Cardiac muscle cell (in vitro differentiated cells and primary cell): ENCODE measurements at regions not wholly inside any gene's neighbourhood (a gene's known extent, or its start where the extent isn't known, plus 50 kb on each side); places are given as distances from the start of the nearest gene placed in this dataset.

Experiments
- DNase-seq, 2 donors: peaks; one replicate each; pipeline versions ENCODE4 v3.0.0 to v3.0.0-alpha.2; 2010 to 2017; ENCODE audit warnings: low read depth in 1 of 2, low spot score in 1 of 2
- H3K27ac ChIP-seq: fragments of 200-600 bp; sonication (generic); 2 replicates; pipeline ENCODE4 v1.5.1; 2016
- H3K27me3 ChIP-seq: fragments of 200-600 bp; sonication (generic); 2 replicates; pipeline ENCODE4 v1.6.0; 2016; ENCODE audit warnings: control low read depth
- H3K36me3 ChIP-seq: fragments of 200-600 bp; sonication (generic); 2 replicates; pipeline ENCODE4 v1.5.1; 2016; ENCODE audit warnings: control low read depth
- H3K4me1 ChIP-seq: fragments of 200-600 bp; sonication (generic); 2 replicates; pipeline ENCODE4 v1.8.1; 2017; ENCODE audit warnings: low read depth, mild to moderate bottlenecking, mixed run types
- H3K4me3 ChIP-seq: fragments of 200-600 bp; sonication (generic); 2 replicates; pipeline ENCODE4 v1.5.1; 2016; ENCODE audit warnings: mild to moderate bottlenecking
- H3K9me3 ChIP-seq: fragments of 200-600 bp; sonication (generic); 2 replicates; pipeline ENCODE4 v1.5.1; 2017; ENCODE audit warnings: low read depth, mild to moderate bottlenecking, control low read depth
- TF ChIP-seq, protein P1 (sequence below): IDR thresholded peaks from 2 replicates; pipeline ENCODE4 v1.5.1; 2012; ENCODE audit warnings: low read depth, mild to moderate bottlenecking, low read length

DNA sequence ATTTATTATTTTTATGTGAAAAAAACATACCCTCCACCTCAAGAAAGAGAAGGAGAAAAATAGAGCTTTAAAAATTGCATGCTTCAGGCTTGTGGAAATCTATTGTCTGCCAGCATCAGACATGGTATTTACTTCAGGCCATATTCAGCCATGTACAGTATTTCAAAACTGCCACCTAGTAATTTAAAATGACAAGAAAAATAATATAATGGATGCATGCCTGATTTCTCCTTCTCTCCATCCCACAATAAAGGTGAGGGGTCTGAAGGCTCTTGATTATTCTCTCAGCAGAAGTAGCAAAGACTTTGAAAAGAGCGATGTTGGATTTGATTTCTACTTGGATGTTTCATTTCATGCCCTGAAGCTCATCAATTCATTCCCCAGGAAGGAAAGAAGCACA lies 250.7 kb downstream of the TBC1D4 start:
- no peaks in the 10 kb centered on the region for H3K4me1 ChIP-seq
- H3K36me3 ChIP-seq = no peaks in the 10 kb centered on the region
- no peak overlapping the region for H3K4me3 ChIP-seq
- no peak for DNase-seq
- no peak overlapping the region for H3K27ac ChIP-seq
- no peaks in the 10 kb centered on the region for H3K9me3 ChIP-seq
- H3K27me3 ChIP-seq = no peaks in the 10 kb centered on the region
- TF ChIP-seq, protein P1, sequence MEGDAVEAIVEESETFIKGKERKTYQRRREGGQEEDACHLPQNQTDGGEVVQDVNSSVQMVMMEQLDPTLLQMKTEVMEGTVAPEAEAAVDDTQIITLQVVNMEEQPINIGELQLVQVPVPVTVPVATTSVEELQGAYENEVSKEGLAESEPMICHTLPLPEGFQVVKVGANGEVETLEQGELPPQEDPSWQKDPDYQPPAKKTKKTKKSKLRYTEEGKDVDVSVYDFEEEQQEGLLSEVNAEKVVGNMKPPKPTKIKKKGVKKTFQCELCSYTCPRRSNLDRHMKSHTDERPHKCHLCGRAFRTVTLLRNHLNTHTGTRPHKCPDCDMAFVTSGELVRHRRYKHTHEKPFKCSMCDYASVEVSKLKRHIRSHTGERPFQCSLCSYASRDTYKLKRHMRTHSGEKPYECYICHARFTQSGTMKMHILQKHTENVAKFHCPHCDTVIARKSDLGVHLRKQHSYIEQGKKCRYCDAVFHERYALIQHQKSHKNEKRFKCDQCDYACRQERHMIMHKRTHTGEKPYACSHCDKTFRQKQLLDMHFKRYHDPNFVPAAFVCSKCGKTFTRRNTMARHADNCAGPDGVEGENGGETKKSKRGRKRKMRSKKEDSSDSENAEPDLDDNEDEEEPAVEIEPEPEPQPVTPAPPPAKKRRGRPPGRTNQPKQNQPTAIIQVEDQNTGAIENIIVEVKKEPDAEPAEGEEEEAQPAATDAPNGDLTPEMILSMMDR = no peak

DNA sequence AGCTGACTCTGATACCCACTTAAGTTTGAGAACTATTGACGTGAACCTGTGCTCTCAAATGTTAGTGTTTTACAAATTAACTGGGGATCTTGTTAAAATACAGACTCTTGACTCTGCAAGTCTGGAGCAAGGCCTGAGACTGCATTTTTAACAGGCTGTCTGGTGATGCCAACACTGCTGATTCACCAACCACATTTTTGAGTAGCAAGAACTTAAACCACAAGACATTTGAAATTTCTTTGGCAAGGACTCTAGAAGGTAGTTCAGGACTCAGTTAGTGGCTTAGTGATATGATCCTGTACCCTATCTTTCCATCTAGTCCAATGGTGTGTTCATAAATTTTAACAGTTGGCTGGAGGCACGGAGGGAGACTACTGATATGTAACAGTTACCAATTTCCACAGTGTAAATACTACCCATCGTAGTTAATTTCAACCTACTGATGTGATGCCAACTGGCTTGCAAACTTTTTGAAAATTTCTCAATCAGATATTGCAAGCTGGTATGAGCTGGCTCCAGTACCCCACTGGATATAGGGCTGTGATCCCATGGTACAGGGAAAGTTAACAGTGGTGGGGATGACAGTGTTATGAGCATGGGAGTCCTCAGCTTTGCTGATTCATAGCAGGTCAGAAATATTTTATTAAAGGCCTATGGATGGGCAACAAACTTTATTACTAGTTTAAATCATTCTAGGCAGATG lies 255.1 kb downstream of the TBC1D4 start:
- Histone ChIP-seq H3K9me3 (no peaks in the 10 kb centered on the region), H3K4me3 (no peak overlapping the region), H3K27ac (no peak overlapping the region), H3K27me3 (no peaks in the 10 kb centered on the region), H3K36me3 (no peaks in the 10 kb centered on the region), H3K4me1 (no peaks in the 10 kb centered on the region)
- TF ChIP-seq, protein P1 = no peak
- peak in 1 of 2 donors; percentile 89 for DNase-seq

DNA sequence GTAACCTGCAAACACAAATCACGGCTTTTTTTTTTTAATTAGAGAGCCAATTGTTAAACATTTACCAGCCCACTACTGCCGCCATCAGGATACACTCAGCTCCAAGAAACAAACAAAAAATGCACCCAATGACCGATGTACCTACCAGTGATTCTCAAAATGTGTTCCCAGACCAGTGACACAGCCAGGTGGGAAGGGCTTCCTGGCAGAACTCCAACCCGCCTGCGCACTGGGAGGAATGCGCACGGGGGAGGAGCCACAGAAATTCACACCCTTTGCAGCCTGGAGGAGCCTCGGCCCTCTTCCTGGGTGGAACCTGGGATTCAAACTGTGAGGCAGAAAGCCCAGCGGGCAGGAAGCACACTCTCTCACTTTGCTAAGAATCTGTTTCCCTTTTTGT lies 255.9 kb downstream of the TBC1D4 start:
- TF ChIP-seq, protein P1 = no peak
- Histone ChIP-seq H3K4me3 (no peak overlapping the region), H3K36me3 (no peaks in the 10 kb centered on the region), H3K27ac (no peak overlapping the region), H3K4me1 (no peaks in the 10 kb centered on the region), H3K9me3 (no peaks in the 10 kb centered on the region), H3K27me3 (no peaks in the 10 kb centered on the region)
- no peak for DNase-seq

DNA sequence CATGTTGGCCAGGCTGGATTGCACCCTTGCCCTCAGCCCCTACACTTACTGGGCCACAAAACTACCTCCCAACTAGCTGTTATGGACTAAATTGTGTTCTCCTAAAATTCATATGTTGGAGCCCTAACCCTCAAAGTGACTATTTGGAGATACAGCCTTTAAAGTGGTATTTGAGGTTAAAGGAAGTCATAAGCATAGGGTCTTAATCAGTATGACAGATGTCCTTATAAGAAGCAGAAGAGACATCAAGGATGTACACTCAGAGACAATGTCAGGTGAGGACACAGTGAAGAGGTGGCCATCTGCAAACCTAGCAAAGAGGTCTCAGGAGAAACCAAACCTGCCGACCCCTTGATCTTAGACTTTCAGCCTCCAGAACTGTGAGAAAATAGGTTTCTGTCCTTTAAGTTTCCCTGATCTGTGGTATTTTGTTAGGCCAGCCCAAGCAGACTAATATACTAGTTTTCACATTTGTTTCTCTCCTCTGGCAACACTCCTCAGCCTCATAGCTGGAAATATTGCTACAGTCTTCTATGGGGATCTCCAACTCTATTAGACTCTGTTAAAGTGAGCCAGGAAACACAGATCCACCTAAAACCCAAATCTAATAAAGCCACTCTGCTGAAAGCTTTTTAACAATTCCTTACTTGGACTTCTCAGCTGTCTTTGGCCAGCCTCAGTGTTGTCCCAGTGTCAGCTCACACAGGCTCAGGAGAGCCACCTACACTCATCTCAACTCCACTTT lies 256.5 kb downstream of the TBC1D4 start:
- no peak overlapping the region for H3K27ac ChIP-seq

DNA sequence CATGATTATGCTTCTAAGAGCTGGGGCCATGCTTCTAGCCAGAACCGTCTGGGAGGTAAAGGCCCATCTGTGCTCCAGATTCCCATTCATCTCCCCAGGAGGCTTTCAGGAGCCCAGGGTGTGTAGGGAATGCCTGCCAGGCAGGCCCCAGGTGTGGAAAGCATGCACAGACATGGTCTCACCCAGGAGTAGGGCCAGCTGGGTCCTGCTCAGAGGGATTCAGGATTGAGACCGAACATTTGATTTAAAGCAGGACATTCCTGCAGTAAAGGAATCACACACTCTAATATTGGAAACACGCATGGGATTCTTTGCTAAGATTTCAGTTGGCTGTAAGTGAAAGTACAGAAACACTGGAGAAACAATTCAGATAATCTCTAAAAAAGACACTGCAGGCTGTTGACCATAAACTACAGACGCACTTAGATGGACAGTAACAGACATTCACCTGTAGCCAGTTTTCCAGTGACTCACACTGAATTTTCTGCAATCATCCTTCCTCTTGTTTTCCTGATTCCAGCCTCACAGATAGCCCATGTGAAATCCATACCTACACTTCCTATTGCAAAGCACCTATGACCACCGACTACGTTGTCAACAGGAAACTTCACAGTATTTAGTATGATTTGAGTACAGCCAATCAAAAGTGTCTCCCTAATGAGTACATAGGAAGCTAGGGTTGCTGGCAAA lies 257.8 kb downstream of the TBC1D4 start:
- H3K36me3 ChIP-seq = no peaks in the 10 kb centered on the region
- no peaks in the 10 kb centered on the region for H3K9me3 ChIP-seq
- no peaks in the 10 kb centered on the region for H3K4me1 ChIP-seq
- TF ChIP-seq, protein P1 = no peak
- H3K27me3 ChIP-seq = no peaks in the 10 kb centered on the region
- H3K4me3 ChIP-seq = no peak overlapping the region
- no peak for DNase-seq
- no peak overlapping the region for H3K27ac ChIP-seq

More for the DNA sequence above, 256.5 kb downstream of the TBC1D4 start:
- H3K27me3 ChIP-seq = no peaks in the 10 kb centered on the region
- TF ChIP-seq, protein P1 = no peak
- no peak for DNase-seq
- no peaks in the 10 kb centered on the region for H3K9me3 ChIP-seq
- no peaks in the 10 kb centered on the region for H3K36me3 ChIP-seq
- no peak overlapping the region for H3K4me3 ChIP-seq
- no peaks in the 10 kb centered on the region for H3K4me1 ChIP-seq
